ENCODE measurements at regions not wholly inside any gene's neighbourhood (a gene's known extent, or its start where the extent isn't known, plus 50 kb on each side); places are given as distances from the start of the nearest gene placed in this dataset.

DNA sequence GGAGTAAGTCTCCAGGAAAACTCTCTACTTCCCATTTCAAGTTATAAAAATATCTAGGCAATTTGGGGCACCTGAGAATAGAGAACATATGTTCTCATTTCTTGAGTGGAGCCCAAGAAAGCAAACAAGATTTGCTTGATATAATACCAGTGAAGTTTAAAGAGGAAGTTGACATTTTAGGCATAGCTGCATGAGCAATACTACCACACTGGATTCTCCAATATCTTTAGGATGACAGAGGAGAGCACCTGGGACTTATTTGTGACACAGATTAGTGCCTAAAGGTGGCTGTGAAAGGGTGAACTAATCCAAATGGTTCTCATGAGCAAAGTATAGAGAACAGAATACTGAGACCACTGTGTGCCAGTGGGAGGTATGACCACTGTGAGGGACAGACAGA is 423.5 kb upstream of the RIOK2 start:
- DNase-seq: no peak

DNA sequence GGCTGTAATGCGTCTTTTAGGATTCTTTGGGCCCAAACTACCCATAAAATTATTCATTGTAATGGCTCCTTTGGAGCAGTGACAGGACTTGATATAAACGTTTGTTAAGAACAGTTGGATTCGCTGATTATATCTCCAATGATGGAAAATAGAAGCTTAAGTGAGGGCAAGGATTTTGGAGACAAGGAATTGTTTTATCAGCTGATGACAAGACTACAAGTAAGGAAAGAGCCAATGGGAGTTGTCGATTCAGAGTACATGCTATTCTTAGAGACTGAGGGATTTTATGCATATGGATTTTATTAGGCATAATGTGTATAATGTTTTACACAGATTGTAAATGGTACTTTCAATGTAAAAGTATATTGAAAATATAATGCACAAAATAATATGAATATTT is 425.5 kb upstream of the RIOK2 start:
- no peak for DNase-seq

DNA sequence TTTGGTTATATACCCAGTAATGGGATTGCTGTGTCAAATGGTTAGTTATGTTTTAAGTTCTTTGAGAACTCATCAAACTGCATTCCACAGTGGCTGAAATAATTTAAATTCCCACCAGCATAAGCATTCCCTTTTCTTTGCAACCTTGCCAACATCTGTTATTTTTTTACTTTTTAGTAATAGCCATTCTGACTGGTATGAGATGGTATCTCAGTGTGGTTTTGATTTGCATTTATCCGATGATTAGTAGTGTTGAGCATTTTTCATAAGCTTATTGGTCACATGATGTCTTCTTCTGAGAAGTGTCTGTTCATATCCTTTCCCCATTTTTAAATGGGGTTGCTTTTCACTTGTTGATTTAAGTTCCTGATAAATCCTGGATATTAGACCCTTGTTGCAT is 435.7 kb upstream of the RIOK2 start:
- DNase-seq: no peak

DNA sequence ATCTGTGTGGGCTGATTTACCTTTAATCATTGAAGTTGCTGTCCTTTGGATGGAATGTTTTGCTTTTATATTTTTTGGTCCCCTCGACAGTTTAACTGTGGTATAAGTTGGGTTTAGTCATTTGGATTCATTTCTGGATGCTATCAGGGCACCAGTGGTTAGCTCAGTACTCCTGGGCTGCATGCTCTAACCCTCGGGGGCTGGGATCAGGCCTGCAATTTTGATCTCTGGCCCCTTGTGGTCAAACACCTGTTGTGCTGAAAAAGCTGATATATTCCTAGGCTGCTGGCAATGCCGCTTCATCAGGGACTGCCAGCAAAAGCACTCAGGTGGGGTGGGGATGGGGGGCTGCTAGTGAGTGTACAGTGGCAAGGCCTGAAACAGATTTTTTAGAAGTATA is 440.4 kb upstream of the RIOK2 start:
- DNase-seq: no peak

DNA sequence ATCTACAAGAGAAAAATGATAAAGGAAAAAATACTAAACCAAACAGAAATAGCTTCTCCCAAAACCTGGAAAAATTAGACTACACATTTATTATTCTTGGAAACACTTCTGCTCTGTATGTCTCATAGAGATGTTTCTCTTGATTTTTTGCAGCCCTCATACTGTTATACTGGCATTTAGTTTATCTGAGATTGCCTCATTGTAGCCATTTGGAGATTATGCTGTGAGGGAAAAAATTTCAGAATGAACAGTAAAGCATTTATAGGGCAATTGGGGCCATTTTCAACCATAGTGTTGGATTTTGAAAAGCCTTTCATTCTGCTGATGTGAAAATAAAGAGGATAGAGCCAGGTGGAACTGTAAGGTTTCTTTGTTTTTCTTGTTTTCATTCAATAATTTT is 441.8 kb upstream of the RIOK2 start:
- DNase-seq: no peak

DNA sequence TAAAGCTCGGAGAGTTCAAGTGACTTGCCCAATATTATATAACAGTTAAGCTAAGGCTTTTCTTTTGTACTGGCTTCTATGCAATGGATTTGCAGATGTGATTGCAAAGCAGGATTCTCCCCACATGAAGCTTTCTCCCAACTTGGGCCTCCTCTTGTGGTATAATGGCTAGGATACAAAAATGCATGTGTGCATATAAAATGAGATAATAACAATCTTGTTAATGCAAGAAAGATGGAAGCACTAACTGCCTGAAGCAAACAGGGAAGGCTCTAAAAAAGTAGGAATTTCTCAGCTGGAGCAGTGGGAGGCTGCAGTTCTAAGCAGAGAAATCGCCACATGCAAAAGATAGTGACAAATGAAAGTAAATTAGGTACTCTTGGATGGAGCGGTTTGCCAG is 444.2 kb upstream of the RIOK2 start:
- DNase-seq: no peak

DNA sequence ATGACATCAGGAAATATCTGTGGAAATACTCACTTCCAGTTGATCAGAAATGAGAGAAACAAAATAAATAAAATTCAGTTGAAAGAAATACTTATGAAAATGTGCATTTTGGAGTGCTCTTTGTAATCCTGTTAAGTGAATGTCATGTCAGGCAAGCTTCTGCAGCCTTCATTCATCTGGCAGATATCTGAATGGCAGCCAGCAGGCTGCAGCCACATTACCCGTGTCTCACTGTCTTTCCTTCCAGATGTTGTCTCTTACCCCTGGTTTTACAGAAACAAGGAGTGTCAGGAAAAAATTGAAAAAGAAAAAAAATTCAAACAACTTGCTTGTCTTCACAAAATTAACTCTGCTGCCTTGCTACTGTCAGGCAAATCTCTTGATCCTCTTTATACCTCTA is 445.0 kb upstream of the RIOK2 start:
- no peak for DNase-seq

DNA sequence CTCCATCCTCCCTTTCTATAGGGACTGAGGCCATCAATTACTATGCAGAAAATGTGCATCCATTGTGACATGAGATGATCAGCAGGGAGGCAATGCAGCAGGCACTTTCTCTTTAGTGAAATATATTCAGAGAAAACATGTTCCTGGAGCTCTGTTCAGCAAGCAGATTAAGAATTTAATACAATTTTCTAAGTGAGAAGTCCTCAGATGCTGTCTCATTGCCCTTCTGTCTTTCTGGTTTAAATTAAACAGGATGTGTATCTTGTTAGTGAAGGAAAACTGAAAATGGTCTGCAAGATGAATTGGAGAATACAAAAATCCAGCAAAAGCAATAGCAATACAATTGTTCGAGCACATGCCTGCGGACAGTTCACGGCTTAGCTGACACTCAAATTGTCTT is 445.8 kb upstream of the RIOK2 start:
- DNase-seq: no peak

DNA sequence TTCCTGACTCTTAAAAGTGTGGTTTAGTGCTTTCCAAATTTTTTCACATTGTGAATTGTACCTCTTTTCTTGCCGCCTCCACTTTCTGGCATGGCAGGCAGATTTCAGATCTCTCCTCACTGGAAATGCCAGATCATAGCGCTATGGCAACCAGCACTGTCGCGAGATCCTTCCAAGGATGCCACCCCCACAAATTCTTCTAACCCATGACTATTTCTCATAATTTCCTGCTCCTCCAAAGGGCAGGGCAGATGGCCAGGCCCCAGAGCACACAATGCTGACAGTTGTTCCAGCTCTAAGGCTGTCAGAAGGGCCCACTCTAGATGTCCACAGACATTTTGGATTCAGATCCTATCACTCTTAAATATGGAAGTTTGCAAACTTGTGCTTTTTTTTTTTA is 446.2 kb upstream of the RIOK2 start:
- DNase-seq: no peak

DNA sequence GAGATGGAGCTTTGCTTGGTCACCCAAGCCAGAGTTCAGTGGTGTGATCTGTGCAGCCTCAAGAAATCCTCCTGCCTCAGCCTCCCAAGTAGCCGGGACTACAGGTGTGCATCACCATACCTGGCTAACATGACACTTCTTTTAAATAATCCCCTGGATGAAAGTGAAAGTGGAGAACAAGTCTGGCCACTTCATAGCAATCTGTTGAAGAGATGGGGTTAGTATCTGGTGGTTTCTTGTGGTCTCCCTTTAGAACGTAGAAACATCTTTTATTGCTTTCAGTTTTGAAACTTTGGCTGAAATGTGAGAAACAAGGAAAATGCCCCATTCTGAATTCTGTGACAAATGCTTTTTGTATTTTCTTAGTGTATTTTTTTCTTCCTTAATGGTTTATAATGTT is 452.5 kb upstream of the RIOK2 start:
- DNase-seq: no peak

DNA sequence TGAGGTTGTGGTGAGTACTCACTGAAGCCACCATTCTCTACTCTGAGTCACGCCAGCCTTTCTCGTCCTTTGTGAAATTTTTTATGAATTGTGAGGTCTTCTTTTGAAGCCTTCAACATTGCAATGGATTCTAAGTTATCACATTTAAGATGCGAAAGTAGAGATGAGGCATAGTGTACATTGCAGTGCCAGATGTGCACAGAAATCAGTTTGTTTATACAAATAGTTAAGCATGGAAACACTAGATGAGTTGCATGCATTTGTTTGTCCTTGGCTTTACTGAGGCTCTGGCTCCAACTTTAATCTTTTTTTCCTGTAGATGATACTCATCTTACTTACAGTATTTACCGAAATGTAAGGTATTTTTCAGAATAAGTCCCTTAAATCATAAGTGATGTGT is 453.7 kb upstream of the RIOK2 start:
- DNase-seq: no peak

DNA sequence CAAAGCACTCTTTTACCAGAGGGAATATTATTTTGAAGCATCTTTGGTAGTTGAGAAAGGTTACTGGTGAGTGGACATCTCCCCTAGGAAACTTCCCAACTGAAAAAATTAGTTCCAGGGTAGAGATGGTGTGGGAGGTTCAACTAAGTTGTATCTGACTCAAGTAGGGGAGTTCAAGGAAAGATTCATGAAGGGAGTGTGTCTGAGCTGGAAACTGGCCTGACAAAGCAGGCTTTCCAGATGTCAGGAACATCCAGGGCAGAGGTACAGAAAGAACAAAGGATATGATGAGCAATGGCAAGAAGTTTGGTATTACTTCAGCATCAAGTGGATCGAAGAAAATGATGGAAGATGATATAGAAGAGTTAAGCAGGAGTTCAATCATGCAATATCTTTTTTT is 458.0 kb upstream of the RIOK2 start:
- no peak for DNase-seq

DNA sequence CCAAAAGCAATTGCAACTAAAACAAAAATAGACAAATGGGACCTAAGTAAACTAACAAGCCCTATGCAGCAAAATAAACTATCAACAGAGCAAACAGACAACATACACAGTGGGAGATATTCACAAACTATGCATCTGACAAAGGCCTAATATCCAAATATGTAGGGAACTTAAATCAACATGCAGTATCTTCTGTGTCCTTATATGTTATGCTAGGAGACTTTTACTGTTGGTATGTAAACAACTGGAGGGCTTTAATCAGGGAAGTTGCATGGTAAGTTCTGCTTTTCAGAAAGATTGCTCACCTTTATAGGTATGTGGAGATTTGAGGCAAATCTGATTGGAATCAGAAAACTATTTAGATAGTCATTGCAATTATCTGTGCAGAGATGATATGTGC is 461.2 kb upstream of the RIOK2 start:
- no peak for DNase-seq

DNA sequence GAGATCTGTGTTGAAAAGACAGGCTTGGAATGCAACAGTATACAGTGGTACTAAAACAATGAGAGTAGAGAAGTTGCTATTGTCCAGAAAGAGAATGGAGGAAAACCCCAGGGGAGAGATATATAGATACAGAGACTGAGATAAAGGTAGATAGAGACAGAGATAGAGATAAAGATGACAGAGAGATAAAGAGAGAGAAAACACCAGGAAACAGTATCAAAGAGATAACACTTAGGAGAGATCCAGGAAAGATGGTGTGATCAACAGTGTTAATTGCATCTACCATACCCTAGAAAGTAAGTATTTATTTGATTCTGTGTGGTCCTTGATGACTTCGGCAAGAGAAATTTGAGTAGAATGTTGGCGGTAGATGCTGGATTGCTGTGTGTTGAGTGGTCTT is 461.8 kb upstream of the RIOK2 start:
- no peak for DNase-seq

DNA sequence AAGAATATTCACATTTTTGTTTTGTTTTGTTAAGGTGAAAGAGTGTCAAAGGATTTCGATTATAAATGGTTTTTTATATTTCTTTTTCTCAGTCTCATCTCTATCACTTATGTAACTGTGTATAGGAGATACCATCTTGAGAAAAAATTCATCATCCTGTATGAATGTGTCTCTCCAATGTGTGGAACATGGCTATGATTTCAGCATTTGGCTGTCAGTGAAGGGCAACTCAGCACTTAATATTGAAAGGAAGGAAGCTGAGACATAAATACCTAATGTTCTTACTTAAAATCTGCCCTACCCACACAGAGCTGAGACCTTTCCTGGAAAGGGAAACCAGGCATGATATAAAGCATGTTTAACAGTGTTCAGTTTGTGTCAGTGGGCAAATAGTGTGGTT is 474.2 kb upstream of the RIOK2 start:
- no peak for DNase-seq

DNA sequence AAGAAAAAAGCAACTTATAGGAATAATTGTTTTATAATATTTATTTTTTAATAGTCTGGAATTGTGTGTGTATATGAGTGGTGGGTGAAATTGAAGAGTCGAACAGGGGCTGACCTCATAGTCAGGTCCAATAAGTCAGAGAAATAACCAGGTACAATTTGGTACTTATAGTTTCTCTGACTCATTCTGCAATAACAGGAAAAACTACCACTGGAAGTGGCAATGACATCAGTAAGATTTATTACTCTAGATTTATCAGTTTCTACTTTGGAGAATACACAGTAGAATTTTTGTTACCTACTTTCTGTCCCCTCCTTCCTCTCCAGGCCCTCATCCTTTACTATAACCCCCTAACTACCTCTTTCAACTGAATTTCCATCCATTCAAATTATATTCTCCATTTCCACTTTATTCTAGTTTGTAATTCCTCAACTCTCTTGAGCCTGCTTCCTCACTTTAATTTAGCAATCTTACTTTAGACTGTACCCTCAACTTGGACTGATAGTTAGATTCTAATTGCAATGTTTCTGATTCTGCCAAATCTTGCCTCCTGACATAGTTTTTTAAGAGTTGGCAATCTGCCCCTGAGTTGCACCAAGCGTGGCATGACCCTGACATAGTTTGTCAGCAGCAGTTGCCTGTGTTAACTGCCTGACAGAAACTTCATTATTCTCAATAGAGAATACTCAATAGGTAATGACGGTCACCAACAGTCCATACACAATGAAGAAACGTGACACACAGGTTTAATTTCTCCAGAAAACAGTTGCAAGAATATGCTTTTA is 475.3 kb upstream of the RIOK2 start:
- DNase-seq: no peak

DNA sequence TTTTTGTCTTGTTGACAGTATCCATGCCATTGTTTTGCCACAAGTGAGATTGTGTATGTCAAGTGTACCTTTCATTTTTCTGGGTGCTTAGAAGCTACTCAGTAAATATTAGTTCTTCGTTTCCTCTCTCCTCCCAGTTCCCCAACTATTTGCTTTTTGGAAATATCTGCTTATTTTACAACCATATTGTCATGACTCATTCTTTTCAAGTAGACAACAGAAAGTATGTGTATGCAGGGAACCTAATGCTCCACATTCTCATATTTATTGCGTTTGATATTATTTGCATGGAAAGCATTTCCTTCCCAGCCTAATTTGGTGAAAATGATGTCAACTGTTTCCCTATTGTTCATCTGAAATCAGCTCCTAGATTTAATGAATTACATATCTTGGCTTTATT is 483.7 kb upstream of the RIOK2 start:
- DNase-seq: no peak

DNA sequence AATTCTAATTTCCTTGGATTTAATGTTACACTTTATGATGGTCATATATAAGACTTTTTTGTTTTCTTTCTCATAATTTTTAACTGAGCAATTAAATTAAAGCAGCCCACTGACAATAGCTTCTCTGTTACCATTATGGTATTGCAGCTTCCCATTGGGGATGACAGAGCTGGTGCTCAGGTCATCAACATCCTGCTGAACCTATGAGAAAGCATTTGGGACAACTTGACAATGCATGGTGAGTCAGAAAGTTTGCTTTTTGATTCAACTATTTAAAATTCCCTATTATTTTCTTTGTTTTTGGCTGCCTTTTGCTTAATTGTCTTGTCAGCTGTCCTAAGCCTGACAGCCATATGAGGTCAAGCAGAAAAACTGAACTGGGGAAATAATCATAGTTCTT is 487.4 kb upstream of the RIOK2 start:
- no peak for DNase-seq

DNA sequence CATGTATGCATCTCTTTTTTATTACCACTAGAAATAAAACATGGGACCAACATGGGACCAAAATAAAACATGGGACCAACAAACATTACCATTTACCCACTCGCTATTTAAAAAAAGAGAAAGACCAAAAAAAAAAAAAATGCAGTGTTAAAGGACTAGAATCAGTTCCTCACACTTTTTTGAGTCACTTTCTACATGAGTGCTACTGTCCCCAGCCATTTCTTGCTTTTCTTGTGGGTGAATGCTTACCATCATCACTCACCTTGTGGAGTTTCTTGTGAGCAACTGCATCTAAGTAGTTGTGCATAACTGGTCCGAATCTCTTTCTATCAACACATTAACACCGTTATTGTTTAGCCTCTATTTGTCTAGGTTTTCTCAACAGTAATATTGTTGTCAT is 493.6 kb upstream of the RIOK2 start:
- no peak for DNase-seq

DNA sequence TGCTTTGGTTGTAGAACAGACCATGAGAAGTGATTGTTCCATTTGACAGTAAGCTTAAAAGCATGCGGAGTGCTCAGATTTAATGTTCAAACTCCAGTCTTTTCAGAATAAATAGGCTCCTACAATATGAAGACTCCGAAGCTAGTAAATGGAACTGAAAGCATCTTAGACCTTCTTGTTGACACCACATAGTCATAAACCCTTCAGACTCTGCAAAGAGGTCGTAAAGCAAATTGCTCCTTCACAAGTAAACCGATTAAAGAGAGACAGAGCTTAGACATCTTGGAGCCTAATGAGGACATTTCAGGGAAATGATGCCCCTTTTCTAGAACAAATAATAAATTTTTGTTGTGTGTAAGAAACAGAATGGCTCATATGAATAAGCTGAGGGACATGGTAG is 511.0 kb upstream of the RIOK2 start:
- DNase-seq: peak; percentile 10

DNA sequence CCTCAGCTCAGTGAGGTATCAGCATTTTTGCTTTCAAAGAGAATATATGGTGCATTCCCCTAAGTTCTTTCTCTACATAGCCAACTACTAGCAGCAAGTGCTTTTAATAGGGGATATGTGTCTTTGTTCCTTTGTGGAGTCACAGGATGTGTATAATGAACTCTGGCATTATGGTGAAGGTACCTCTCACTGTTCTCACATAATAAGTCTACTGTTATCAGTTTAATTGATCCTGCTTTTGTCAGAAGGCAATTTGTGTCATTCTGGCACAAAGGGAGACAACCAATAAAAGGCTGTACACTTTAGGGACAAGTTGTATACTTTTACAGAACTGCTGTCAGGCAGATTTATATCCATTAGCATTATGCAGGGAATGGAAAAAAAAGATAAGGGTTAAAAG is 531.4 kb upstream of the RIOK2 start:
- no peak for DNase-seq

DNA sequence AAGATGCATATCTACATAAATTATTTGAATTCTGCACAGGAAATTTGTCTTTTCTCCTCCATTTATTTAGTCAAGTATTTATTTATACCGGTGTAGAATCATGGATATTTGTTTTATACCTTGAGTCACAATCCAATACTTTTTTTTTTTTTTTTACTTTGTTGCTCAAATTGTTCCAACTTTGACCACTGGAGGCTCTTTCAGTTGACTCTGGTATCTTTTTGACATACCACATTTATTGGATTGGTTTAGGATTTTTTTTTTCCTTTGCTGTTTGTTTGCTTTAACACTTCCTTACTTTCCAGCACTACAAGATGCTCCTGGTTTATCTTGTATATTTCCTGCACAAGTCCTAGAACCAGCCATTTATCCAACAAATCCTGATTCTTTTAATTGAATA is 543.1 kb upstream of the RIOK2 start:
- no peak for DNase-seq

DNA sequence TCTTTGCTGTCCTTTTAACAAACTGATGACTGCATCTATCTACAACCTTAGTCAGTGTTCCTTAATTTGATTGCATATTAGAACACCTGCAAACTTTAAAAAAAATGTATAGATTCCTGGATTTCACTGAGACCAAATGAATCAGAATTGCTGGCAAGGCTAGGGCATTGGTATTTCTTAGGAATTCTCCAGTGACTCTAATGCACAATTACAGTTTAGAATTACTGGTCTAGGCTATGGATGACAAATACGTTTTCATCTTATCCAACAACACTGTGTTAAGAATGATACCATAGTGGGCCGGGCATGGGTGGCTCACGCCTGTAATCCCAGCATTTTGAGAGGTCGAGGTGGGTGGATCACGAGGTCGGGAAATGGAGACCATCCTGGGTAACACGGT is 545.9 kb upstream of the RIOK2 start:
- no peak for DNase-seq

DNA sequence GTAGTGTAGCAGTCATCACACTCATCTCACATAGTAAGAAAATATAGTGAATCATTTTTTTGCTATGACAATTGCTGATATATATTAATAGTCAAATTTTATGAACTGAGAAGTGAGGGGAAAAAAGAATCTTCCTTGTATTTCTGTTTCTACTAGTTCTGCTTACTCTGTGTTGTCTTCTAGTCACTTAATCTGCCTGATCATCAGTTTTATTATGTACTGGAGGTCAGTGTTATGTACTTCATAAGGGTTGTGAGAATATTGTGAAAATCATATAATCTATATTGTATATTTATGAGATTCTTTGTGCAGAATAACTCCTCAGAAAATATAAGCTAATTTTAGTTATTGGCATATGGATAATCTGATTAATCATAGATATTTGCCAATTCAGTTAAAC is 546.9 kb upstream of the RIOK2 start:
- DNase-seq: no peak

DNA sequence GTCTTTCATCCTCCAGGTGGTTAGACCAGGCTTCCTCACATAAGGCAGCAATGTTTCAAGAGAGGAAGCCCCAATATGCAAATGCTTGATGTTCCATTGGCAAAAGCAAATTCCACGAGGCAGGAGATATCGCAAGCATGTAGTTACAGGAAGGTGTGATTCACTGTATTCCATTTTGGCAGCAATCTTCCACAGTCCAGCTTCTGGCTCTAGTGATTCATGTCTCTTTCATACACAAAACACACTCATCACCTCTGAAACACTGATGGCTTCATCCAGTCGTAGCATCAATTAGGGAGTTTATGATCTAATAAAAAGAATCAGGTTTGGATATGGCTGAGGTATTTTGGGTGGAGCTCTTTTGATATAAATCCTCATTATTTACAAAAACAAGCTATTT is 552.2 kb upstream of the RIOK2 start:
- no peak for DNase-seq

DNA sequence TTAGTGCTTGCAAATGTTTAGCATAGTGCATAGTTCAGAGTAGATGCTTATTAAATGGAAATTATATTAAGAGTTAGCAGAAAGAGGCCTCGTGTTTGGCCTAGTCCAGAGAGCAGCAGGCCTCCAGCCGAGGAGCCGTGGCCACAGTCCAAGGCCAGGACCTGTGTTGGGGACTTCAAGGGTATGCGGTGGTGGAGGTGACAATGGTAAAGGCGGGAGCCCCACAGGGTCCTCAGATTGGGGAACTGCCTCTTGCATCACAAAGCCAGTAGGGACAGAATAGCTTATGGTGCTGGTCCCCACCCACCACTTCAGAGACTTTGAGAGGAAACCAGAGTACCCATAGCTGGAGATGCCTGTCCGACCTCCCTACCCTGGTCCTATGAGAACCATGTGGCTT is 554.6 kb upstream of the RIOK2 start:
- no peak for DNase-seq

Measured in NCI-H82 (cell line).